Stimulated activated CD4-positive, alpha-beta T cell treated with anti-CD3 and anti-CD28 coated beads, Interleukin-12 subunit alpha, Interleukin-12 subunit beta, amount 100 ng/mL, for 24 hours (primary cell): ENCODE measurements at regions not wholly inside any gene's neighbourhood (a gene's known extent, or its start where the extent isn't known, plus 50 kb on each side); places are given as distances from the start of the nearest gene placed in this dataset.

Source experiments
- DNase-seq, 2 experiments: peaks; one replicate each; pipeline ENCODE4 v3.0.0-alpha.2; 2020; ENCODE audit warnings: low read depth in 2 of 2

DNA sequence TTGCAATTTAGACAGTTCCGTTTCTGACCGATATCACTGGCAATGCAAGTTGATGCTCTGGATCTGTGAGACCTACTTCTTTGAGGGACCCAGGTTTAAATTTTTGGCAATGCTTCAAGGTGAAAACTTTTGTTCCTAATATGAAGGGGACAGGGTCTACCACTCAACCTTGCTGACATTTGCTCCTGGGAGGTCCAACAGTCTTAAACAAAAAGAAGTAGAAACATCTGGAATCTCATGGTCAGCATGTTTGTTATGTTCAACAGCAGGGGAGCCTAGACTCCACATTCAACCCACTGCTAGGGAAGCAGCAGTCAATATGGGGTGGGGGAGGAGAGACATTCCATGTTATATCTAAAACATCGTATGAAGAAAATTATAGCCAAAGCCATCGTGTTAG lies 196.4 kb downstream of the SIM1 start:
- no peak for DNase-seq

GRCh38 chr6:100267721-100268123 lies 197.0 kb downstream of the SIM1 start:
- no peak for DNase-seq

DNA sequence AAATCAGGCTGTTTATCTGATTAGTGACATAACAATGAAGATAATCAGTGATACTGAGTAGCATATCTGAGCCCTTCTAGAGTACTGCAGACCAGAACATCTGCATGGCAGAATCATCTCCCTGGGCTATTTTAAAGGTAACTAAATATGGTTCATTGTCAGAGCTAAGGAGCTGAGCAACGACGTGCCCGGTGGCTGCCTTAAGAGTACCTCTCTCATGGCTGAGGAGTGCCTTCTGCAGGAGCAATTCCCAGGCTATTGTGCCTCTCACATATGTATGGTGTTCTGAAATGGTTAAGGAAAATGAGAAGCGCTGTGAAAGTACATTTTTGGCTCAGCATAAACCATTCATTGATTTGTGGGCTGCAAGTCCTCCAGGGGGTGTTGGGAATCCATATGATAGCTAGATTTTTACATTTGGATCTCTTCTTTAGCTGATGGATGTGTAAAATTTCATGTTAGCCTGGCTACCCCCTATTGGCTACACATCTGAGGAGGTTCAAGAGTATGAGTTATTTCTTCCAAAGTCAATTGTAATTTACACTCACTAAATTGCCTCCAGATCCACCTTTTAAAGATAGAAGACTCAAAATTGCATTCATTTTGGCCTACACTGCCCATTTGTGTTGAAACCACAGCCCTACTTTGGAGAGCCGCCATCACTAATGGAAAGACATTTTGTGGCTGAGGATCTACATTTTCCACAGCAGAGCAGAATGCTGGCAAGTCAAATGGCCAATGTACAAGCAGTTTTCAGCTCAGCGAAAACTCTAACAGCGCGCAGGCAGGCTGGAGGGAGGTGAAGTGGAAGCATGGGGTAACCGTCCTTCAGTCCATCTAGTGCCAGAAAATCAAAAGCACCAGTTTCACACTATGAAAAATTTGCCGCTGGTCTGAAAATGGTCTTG lies 198.0 kb downstream of the SIM1 start:
- DNase-seq: no peak

GRCh38 chr6:100262086-100262485 lies 202.6 kb downstream of the SIM1 start:
- DNase-seq: no peak

DNA sequence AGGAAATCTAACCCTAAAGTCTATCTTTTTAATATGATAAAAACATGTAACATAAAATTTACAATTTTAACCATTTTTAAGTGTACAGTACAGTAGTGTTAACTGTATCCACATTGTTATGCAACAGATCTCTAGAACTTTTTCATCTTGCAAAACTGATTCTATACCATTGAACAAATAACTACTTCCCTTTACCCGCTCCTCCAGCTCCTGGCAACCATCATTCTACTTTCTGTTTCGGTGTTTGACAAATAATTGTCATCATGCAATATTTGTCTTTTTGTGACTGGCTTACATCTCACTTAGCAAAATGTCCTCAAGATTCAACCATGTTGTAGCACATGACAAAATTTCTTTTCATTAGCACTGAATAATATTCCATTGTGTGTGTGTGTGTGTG lies 203.2 kb downstream of the SIM1 start:
- DNase-seq: no peak

- no peak for DNase-seq
These were observed 204.1 kb downstream of the SIM1 start for GRCh38 chr6:100260584-100260983.

- no peak for DNase-seq
These were observed 204.9 kb downstream of the SIM1 start for GRCh38 chr6:100259865-100260264.

DNA sequence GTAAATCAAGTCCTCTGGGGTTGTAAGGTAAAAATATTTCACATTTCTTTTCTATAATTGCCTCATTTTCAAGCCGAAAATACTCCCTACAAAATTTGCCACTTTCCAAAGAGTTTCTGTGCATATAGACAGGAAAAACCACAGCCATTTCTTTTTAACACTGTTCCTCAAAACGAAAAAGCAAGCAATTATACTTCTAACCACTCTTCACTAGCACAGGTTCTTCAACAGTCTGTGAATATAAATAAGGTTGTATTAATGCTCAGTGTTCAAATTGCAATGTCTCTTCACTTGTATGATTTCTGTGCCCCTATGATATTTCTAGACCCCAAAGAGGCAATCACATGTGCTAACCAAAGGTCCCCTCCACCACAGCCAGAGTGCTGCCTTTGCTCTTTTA lies 206.0 kb downstream of the SIM1 start:
- DNase-seq: no peak

DNA sequence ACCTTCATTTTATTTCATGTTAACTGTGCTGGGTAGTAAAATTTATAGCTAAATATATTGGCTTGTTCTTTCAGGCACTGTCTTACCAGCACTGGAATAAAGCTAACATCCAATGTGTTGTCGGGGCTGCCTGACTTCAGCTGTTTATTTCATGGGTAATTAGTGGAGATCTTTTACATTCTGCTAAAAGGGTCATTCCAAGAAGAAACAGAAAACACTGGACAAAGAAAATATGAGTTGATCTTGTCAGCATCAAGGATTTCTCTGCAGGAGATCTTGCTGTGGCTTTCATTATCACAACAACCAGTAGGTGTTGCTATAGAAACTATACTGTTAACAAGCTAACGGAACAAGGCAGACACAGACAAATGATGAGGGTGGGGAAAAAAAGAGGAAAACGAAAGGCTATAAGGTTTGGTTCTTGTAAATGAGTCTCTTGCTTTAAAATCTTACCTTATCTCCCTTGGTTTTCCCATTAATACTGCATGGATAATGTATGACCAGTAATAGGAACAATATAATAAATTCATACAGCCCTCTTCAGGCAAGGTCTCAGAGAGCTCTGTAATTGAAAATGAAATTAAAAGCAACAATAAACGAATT lies 206.8 kb downstream of the SIM1 start:
- no peak for DNase-seq

DNA sequence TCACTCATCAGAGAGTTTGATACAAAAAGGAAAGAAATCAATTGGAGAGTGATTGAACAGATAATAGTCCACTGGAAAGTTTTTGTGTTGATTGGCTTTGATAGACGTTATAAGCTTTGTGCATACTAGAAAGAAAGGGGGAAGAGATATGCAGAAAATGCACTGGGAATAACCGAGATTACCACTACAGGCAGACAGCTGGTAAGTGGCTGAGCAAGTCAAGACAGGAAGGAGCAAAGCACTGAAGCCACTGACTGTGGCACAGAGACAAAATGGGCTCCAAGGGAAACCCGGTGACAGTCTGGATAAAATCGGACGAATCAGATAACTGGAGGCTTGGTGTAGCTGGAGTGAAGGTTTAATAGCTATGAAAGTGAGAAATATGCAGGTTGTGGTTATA lies 209.0 kb downstream of the SIM1 start:
- DNase-seq: no peak

- no peak for DNase-seq
These were observed 217.6 kb downstream of the SIM1 start for GRCh38 chr6:100247123-100247522.

DNA sequence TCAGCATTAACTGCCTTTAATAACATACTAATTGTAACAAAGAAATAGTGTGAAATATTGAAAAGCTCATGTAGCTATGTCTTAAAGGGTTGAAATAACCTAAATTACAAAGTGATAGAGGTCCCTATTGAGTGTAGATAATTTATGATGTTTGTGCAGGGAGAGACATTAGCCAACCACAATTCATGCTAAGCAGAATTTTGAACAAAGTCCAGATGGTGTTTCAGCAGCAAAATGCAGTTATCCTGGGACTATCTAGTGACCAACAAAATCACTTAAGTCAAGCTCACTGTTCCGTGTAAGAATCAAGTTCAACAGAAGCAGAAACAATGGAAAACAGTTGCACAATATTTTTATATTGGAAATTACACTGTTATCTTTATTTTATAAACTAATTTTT lies 218.5 kb downstream of the SIM1 start:
- DNase-seq: no peak

DNA sequence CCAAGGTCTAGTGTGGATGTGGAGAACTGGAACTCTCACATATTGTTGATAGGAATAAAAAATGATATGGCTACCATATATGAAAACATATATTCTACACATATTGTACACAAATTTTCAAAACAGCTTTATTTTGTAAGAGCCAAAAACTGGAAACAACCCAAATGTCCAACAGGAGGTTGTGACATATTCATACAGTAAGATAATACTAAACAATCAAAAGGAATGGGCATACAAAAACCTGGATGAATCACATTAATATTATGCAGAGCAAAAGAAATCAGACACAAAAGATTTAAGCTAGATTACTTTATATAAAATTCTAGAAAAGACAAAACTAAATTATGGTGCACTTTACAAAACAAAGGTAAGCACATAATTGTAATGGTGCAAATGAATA lies 223.9 kb downstream of the SIM1 start:
- DNase-seq: no peak

- DNase-seq: no peak
These were observed 226.9 kb downstream of the SIM1 start for GRCh38 chr6:100237821-100238220.

- DNase-seq: no peak
These were observed 228.3 kb downstream of the SIM1 start for GRCh38 chr6:100236389-100236788.

- DNase-seq: no peak
These were observed 229.1 kb downstream of the SIM1 start for GRCh38 chr6:100235631-100236030.

- DNase-seq: no peak
These were observed 230.1 kb downstream of the SIM1 start for GRCh38 chr6:100234625-100235024.

GRCh38 chr6:100232781-100233573 lies 231.7 kb downstream of the SIM1 start:
- DNase-seq: no peak

DNA sequence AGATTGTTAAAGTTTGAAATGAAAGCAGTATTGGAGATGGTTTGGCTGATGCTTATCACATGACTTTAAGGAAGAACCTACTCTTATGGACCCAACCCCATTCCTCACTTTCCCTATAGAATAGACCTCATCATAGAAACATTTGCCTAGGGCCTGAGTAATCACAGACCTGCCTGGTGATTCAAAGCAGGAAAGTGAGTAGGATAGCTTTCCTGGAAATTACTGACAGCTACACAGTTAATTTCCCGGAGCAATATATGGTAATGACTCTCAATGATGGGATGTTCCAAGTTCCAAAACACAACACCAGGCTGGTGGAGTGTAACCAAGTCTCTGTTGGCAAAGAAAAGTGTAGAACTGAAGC lies 233.8 kb downstream of the SIM1 start:
- DNase-seq: no peak

DNA sequence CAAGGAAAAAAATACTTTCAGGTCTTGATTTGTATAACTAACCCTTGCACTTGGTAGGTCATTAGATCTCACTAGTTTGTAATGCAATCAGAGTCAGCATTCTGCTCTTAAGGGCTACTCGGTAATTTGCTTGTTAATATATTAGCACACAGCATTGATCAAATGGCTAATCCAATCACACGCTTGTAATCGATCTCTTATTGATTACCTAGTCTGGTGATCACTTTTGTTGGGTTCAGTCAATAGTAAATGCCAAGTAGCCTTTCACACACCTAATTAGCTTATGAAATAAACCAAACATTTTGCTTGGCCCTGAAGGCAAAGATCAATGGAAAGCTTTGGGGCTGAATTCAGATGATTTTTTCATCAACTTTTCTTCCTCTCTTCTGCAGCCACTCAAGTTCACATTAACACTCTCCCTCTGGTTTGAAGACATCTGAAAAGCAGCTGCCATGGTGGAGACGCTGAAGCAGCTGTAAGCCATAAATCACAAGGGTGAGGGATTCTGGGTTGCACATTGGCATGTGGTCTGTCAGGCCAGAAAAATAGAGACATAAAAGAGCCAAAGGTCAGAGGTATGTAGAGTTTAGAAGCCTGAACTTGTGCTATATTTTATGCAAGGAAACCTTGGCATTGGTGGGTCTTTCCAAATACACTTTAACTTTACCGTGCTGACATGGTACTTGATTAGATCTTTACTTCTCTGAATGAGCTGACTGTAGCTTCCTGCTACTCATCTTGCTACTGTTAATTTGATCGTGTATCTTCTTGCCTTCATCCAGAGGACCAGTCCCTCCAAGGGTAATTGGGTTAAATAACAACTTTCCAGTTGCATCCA lies 234.4 kb downstream of the SIM1 start:
- DNase-seq: no peak

- no peak for DNase-seq
These were observed 235.2 kb downstream of the SIM1 start for GRCh38 chr6:100229512-100229911.
